HG03135 (cell line): ENCODE measurements at regions not wholly inside any gene's neighbourhood (a gene's known extent, or its start where the extent isn't known, plus 50 kb on each side); places are given as distances from the start of the nearest gene placed in this dataset.

Experiments
- ATAC-seq: cut with Tn5 transposase; IDR thresholded peaks from one replicate; pipeline ENCODE4 v1.9.1; 2021; ENCODE audit warnings: mild to moderate bottlenecking, moderate library complexity; ENCODE audit not compliant: unreplicated experiment

DNA sequence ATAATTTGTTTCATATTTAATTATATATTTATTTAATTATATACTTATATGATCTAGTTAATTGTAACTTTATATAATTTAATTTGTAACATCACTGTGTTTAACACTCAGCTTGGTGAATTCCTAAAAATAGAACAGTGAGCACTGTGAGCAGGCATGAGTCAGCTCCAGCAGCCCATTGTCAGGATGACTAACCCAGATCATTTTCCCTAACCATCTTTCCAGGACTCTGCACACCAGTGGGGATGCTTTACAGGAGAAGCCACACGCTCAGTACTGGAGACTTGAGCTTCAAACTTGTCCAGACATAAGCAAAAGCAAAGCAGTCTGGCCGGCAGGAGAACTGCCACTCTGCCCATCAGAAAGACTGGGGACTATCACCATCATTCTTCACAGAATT lies 446.2 kb upstream of the TRPC7 start:
- ATAC-seq: no peak

DNA sequence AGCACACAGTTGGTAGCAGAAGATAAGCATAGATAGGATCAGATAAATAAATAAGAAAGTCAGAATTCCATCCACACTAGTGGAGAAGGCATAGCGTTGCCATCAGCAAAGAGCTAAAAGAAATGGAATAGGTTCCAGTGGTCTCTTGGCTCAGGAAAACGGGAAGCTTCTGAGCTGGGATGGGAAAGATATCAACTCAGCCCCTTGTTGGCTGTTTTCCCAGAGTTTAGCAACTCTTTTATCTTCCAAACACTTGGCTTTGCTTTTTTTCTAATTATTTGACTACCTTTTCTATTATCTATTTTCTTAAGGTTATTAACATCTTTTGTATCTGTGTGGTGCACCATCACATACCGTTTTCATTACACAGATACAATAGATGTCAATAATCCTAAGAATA lies 445.7 kb upstream of the TRPC7 start:
- ATAC-seq: no peak

DNA sequence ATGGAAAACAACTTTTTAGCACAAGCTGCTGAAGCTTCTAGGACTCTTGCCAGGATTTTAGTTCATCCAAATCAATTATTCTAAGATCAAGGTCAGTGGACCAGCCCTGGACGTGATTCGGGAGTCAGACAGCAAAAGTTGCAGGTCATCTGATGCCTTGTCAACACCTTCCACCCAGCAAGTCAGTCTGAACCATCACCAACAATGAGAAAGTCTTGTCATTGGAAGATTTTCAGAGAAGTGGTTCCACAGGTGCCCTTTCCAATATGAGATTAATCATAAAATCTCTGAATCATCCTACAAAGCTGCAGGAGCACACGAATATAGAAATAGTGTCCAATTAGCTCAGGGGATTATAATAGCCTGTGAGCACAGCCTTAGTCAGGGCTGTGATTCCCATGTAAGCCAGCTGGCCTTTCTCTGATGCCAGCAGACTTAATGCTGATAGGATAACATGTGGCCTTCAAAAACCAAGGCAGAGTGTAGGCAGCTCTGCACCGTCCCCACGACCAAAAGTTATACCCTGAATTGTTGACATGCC lies 445.0 kb upstream of the TRPC7 start:
- ATAC-seq: no peak

DNA sequence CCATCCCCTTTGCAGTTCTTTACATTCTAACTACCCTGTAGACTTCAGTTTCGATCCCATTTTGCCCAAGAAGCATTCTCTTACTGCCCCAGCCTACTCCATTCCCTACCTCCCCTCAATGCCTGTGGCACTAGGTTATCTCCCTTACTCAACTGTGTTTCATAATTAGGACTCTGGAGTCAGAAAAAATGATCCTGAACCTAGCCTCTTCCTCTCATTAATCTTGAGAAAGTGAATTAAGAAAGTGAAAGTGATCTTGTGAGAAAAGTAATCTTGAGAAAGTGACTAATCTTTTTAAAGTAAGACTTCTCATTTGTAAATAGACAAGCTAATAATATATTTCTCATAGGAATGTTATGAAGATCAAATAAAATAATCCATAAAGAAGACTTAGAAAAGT lies 444.0 kb upstream of the TRPC7 start:
- ATAC-seq: no peak

DNA sequence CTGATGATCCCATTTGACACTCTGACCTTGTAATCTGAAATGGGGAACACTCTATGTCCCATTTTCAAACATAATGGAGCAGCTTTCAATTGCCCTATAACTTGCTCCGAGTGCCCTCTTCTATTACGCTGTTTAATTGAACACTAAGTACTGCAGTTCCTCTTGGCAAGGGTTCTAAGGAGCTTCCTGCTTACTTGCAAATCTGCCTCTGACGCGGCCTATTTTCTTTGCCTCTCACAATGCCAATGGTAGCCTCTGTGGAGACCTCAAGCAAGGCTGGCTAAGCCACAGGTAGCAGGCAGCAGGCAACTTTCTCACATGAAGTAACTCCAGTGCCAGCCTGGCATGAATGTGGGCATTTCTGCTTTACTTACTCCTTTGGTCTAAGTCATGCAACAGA lies 443.4 kb upstream of the TRPC7 start:
- ATAC-seq: no peak

DNA sequence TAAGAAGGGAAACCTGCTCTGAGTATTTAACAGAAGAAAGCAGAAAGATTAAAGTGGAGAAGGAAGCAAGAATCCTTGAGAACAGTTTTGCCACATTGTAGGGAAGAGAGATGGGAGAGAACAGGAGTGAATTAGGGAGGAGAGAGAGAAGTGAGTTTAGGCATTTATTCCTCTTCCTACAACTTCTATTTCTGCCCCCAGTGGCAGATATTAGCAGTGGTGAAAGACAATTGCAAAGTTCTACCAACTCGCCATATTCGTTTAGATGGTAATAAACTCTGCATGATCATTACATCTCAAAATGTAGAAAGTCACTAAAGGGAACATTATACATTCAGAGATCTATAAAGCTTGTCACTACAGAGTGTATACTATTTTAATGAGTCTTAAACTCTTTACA lies 440.1 kb upstream of the TRPC7 start:
- ATAC-seq: no peak

DNA sequence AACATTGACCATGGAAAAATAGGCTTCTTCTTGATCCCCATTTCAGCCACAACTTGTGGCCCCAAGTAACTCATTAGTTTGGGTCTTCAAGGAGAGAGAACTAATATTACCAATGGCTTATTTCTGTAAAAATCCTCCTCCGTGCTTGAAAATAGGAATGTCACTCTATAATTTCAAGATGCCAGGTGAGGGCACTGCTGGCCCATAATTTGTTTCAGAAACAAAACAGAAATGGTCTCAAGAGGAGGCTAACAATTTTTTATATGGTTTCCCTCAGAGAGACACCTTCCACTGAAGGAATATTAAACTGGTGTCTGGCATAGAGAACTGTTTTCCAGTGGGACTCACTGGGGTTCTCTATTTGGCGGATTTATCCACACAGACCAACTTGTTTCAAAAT lies 437.0 kb upstream of the TRPC7 start:
- ATAC-seq: no peak

DNA sequence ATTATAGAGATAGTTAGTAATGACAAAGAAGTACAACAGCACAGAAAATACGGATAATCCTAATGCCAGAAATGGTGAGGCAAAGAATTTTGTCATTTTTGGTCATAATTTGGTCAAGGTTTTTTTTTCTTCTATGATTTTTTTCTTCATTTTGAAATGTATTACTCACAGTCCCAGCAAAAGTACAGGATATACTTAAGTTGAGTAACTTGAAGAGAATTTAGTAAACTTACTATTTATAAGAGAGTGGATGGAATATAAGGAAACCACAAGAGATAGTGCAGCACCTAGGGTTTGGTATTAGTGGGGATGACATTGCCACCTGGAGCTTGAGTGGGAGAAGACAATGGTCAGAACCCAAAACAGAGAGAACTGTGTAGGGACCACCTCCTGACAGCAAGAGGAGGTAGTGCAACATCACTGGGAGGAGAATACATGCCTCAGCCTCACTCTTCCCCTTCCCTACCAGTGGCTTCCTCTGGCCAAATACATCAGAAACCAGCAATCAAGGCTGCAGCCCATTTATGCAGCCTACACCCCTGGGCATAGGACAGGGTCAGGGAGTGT lies 434.5 kb upstream of the TRPC7 start:
- ATAC-seq: no peak

DNA sequence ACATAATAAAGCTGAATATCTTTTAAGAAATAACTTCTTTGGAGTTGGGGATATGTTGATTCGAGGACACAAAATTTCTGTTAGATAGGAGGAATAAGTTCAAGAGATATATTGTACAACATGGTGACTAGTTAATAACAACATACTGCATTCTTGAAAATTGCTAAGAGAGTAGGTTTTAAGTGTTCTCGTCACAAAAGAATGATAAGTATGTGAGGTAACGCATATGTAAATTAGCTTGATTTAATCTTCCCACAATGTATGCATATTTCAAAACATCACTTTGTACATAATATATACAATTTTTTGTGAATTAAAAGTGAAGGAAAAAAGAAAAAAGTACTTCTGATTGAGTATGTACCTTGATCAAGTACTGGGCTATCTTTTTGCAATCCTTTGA lies 428.0 kb upstream of the TRPC7 start:
- ATAC-seq: no peak

DNA sequence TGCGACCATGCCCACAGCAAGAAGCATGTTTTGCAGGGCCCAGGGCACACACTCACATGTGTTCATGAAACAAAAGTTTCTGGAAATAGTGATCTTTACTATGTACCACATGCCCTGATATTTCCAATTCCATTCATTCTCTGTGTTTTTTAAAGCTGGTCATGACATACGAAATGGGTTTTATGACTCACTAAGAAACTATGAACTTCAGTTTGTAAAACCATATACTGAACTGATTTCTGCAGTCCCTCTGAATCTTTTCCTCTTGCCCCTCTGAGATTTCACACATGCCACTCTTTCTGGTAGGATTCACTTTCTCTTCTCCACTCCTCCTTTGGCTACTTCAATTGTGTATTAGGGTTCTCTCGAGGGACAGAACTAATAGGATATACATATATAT lies 416.1 kb upstream of the TRPC7 start:
- no peak for ATAC-seq

DNA sequence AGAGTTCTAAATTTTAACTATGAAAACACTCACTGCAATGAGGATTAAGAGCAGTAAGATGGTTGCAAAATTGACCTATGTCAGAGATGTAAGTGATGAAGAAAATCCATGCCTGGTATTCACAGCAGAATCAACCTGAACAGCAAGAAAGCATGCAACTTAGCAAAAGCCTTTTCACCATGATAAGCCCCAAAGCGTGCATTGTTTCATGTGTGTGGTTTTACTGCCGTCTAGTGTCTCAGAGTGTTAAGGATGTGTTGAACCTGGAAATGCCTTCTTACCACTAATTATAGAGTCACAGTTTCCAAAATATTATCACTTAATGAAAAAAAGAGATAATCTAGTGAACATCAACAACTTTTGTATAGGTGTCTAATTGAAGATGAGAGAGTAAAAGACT lies 415.2 kb upstream of the TRPC7 start:
- no peak for ATAC-seq

DNA sequence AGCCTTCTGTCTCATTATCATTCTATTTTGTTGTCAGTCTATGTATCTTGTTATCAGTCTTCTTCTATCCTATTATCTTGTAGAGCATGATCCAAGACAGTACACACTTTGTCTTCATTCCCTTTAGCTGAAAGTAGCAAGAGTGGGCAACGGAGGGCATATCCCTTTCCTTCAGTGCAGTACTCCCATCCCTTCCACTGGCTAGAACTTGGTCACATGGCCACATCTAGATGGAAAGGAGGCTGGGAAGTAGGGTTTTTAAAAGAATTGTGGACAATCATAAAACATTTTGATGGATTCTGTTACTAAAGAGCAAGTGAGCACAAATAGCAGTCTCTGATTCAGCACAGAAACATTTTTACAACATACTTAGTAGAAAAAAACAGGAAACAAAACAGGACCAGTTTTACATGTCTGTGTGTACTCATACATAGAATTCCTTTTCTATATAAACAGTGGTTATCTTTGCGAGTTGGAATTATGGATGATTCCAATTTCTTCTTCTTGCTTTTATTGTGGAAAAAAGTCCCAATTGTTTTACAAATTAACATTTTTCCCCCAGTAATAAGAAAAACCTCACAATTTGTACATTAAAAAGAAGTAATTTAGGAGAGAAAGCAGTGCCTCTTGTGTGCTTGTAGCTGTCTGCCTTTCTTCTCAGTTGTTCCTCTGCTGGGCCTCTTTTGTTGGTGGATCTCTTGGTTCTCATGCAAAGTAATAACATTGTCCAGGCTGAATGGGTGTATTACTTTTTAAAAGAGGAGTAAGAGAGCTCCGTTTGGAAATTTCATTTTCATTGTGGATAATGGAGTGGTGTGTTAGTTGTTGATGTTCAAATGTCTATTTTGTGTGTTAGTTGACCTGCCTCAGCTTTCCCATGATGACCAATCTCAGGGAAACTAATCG lies 410.9 kb upstream of the TRPC7 start:
- no peak for ATAC-seq

DNA sequence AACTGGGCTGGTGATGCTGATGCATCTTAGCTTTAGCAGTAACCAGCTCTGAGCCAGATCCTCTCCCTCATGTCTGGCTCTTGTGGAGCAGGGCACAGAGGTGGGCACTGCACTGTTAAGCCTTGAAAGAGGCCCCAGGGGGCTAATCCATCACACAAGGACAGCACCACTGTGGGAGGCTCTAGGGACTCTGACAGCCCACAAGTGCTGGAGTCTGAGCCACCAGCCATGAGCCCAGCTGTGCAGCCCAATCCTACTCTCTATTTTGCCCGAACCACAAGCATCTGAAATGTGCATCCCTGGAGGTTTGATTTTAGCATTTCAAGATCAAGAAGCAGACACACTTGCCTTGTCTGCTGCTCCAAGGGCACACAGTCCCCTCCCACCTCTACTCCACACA lies 407.1 kb upstream of the TRPC7 start:
- ATAC-seq: no peak

DNA sequence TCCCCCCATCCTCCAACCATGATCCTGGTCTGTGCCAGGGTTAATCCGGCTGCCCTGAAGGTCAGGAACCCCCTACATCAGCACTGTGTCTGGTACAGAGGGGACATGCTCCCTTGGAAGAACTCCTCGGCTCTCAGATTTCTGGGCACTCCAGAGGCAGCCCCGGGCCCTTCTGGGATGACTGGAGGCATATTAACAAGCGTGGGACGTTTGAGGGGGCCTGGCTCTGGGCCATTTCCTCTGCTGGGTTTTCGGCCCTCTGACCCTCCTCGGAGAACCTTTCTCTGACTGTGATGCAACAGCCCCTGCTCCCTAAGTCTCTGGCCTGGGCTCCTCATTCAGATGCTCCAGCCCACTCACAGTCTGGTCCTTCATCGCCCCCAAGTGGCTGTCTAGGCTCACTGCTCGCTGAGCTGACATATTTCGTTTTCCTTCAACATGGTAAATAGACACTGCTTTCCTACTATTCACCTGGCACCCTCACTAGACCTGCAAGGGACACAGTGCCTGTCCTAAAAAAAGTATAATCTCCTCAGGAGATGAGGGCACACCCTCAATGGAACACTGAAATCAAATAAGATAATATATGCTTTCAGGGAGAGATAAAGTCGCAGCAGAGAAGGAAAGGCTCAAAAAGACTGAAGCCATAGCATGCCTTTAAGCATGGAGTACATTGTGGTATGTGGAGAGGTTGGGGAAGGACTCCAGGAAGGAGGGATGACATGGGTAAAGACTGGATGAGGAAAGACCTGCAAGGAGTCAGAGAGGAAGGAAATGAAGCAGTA lies 404.7 kb upstream of the TRPC7 start:
- no peak for ATAC-seq

DNA sequence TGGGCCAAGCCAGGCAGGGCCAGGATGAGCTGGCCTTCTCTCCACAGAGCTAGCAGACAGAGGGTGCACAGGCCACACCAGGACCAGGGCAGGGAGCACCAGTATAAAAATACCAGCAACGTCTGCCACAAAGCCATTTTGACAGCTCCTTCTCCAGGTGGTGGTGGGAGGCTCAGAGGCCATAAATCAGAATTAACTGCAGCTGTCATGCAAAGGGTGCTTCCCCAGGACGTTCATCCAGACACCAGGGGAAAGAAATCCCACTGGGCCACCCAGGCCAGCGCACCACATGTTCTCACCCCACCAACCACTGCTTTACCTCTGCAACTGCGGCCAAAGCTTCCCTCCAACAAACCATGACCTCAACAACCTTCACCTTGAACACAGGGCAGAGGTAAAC lies 403.7 kb upstream of the TRPC7 start:
- ATAC-seq: no peak

DNA sequence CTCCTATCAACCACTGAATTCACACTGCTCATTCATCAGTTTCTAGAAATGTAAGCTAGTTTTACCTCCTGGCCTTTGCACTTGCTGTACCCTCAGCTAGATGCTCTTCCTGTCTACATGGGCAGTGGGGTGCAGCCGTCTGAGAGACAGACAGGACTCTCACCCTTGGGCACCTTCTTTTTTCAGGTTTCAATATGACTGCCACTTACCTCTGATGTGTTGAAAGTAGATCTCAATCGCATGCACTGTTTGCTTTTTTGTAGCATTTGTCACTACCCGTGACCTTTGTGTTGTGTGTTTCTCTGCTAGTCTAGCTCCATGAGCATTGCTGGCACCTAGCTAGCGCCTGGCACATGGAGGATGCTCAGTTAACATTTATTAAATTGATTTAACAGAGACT lies 403.1 kb upstream of the TRPC7 start:
- ATAC-seq: no peak

DNA sequence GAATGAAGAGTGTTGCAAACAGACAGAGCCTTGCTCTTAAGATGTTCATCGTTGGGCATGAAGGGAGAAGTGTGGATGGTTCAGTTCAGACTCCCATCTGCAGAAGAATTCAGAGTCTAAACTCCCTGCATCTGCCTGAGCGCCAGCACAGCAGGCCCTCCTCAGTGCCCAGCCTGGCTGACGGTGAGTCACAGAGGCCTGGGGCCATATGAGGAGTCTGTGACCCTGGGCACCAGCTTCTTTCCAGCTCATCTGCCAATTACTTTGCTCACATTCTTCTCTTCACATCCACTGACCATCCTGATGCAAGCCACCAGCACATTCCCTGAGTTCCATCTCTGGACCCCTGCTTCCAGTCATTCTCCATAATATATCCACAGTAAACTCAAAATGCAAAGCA lies 401.1 kb upstream of the TRPC7 start:
- no peak for ATAC-seq

DNA sequence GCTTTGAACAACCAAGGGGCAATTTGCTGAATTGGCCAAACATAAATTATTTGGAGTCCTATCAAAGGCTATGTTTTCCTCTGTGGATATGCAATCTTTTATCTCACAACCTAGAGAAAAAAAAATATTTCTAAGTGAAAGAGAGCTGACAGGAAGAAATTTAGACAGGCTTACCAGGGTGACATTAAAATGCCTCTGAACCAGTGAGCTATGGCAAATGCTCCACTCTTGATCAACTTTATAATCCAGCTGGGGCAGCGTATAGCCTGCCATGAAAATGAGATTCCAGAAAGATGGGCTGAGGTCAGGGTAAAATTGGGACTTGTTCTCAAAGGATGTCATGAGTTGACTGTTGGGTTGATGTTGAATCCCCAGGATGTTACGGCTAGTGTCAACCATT lies 399.3 kb upstream of the TRPC7 start:
- no peak for ATAC-seq

DNA sequence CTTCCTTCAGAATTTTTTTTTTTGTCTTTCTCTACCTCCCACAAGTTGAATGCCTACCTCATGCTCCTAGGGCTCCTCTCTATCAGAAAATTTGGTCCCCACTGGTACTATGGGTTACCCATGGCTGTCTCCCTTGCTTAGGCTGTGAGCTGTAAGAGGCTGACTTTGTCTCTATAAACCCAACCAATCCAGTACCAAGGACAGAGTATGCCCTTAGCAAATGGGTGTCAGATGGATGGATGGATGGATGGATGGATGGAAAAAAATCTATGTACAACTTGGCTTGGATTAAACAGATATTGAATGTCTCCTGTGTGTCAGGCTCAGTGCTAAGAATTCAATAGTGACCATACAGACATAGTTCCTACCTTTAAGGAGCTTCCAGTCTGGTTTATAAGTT lies 398.2 kb upstream of the TRPC7 start:
- no peak for ATAC-seq

DNA sequence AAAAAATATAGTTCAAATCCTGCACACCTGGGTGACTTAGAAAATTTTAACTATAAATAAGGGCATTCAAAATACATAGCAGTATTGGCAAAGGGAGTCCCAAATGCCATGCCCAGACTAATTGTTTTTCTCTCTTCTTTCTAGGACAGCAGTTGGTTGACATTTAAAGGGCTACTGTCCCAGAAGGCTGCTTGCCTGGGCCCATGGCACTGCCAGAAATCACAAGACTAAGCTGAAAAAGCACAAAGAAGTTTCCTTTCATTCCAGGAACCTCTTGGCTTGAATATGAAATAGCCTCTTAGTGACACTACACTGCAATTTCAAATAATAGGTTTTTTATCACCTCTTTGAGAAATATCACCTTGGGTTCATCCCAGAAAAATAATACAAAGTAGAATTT lies 388.9 kb upstream of the TRPC7 start:
- no peak for ATAC-seq

DNA sequence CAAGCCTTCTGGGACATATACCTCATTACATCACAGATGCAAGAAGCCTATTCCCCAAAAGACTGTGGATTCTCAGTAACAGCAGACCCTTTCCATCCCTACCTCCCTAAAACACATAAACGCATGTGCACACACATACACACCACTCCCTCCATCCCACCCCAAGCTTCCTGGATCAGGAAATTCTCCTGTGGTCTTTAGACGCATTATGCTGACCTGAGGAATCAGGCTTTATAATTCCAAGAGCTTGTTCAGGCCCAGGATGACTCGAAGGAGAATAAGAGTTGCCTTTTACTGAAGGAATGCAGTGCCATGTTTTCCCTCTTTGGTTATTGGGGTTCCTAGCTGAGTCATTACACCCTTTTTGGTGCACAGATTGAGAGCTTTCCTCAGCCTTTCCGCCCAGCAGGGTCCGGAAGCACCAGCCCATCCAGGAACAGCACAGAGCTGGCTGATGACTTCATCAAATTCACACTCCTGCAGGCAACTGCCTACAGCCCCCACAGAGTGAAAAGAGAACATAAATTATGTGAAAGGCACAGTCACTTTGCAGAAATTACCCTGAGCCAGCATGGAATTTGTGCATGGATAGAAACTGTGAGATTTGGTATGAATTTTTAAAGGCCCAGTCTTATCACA lies 385.0 kb upstream of the TRPC7 start:
- no peak for ATAC-seq
